K562 (cell line): ENCODE measurements at regions not wholly inside any gene's neighbourhood (a gene's known extent, or its start where the extent isn't known, plus 50 kb on each side); places are given as distances from the start of the nearest gene placed in this dataset.

Experiments used
- BRD9 ChIP-seq: fragments of 450-650 bp; IDR thresholded peaks from 2 replicates; pipeline ENCODE4 v1.6.1; 2018; ENCODE audit warnings: low read depth; ENCODE audit not compliant: partially characterized antibody
- CSDE1 ChIP-seq, 2 experiments: fragments of 450-650 bp; IDR thresholded peaks; 2 replicates each; pipeline ENCODE4 v1.6.1; 2016; ENCODE audit warnings: mild to moderate bottlenecking in 1 of 2
- ELK3 ChIP-seq: fragments of 450-650 bp; formaldehyde crosslinking; IDR thresholded peaks from 2 replicates; pipeline ENCODE4 v1.4.0; 2020; ENCODE audit warnings: mild to moderate bottlenecking
- ETV5 ChIP-seq: sonication (generic); formaldehyde crosslinking; IDR thresholded peaks from 2 replicates; pipeline ENCODE4 v1.4.0; 2020; ENCODE audit warnings: low read depth, mild to moderate bottlenecking, missing genetic modification reagents
- L3MBTL2 ChIP-seq: fragments of 450-650 bp; IDR thresholded peaks from 2 replicates; pipeline ENCODE4 v1.6.1; 2016; ENCODE audit warnings: mild to moderate bottlenecking, moderate library complexity
- MAFF ChIP-seq: IDR thresholded peaks from 2 replicates; pipeline ENCODE4 v1.6.1; 2012; ENCODE audit warnings: low read length, improper control_type of control experiment
- MIER1 ChIP-seq: fragments of 450-650 bp; IDR thresholded peaks from 2 replicates; pipeline ENCODE4 v1.6.1; 2016; ENCODE audit warnings: antibody characterized with exemption, mild to moderate bottlenecking, low read depth
- MTA3 ChIP-seq: fragments of 450-650 bp; formaldehyde crosslinking; IDR thresholded peaks from 2 replicates; pipeline ENCODE4 v1.6.1; 2017; ENCODE audit warnings: mild to moderate bottlenecking, borderline replicate concordance
- MTF1 ChIP-seq: fragments of 250-450 bp; sonication (Bioruptor Pico); IDR thresholded peaks from 2 replicates; pipeline ENCODE4 v1.9.0; 2021; ENCODE audit warnings: moderate library complexity, mild to moderate bottlenecking, inconsistent platforms, borderline replicate concordance
- PRPF4 ChIP-seq: fragments of 200-400 bp; formaldehyde crosslinking; IDR thresholded peaks from one replicate; pipeline ENCODE4 v1.6.1; 2017; ENCODE audit warnings: low read length, low read depth, mild to moderate bottlenecking; ENCODE audit not compliant: insufficient read depth, poor library complexity, severe bottlenecking
- RBM22 ChIP-seq: fragments of 200-400 bp; formaldehyde crosslinking; IDR thresholded peaks from 2 replicates; pipeline ENCODE4 v1.6.1; 2018; ENCODE audit warnings: low read length, low read depth; ENCODE audit not compliant: poor library complexity, severe bottlenecking
- RFX5 ChIP-seq: IDR thresholded peaks from 2 replicates; pipeline ENCODE4 v1.6.1; 2011; ENCODE audit warnings: low read depth, mild to moderate bottlenecking, improper control_type of control experiment, low read length
- SAP30 ChIP-seq: fragments of 200-600 bp; sonication (generic); IDR thresholded peaks from 2 replicates; pipeline ENCODE4 v1.6.1; 2012; ENCODE audit warnings: borderline replicate concordance, low read depth, mild to moderate bottlenecking, moderate library complexity, low read length, control low read depth, inconsistent platforms; ENCODE audit not compliant: insufficient read depth, poor library complexity, severe bottlenecking
- SMARCC2 ChIP-seq: fragments of 450-650 bp; IDR thresholded peaks from 2 replicates; pipeline ENCODE4 v1.6.1; 2017; ENCODE audit warnings: antibody characterized with exemption, moderate library complexity, mild to moderate bottlenecking, low read depth
- UBTF ChIP-seq, 2 experiments: IDR thresholded peaks; 2 replicates each; pipeline ENCODE4 v1.6.1; 2012; ENCODE audit warnings: improper control_type of control experiment in 2 of 2, low read depth in 2 of 2, low read length in 2 of 2, borderline replicate concordance in 1 of 2
- ZBTB2 ChIP-seq: fragments of 450-650 bp; IDR thresholded peaks from 2 replicates; pipeline ENCODE4 v1.6.1; 2016; ENCODE audit warnings: antibody characterized with exemption
- ZBTB9 ChIP-seq: fragments of 450-650 bp; formaldehyde crosslinking; IDR thresholded peaks from 2 replicates; pipeline ENCODE4 v1.4.0; 2020; ENCODE audit warnings: mild to moderate bottlenecking, moderate library complexity
- ZNF124 ChIP-seq: sonication (generic); formaldehyde crosslinking; IDR thresholded peaks from 2 replicates; pipeline ENCODE4 v1.8.1; 2022; ENCODE audit warnings: missing genetic modification reagents
- ZNF263 ChIP-seq: sonication (generic); formaldehyde crosslinking; IDR thresholded peaks from 2 replicates; pipeline ENCODE4 v1.8.0; 2022; ENCODE audit warnings: mild to moderate bottlenecking, missing genetic modification reagents, borderline replicate concordance
- ZNF311 ChIP-seq: fragments of 250-450 bp; sonication (Bioruptor Pico); IDR thresholded peaks from 2 replicates; pipeline ENCODE4 v1.4.0; 2020; ENCODE audit warnings: mild to moderate bottlenecking, moderate library complexity

- TF ChIP-seq ZNF311 (CRISPR knock-in tag) (no peak), ZNF124 (CRISPR knock-in tag) (no peak), RFX5 (peak; percentile 42; the same call in 1 of the 2 replicates), ZNF263 (CRISPR knock-in tag) (peak; percentile 79), BRD9 (peak; percentile 51), SAP30 (no peak), SMARCC2 (no peak), MIER1 (no peak), ZBTB2 (0 out of 2 replicates have a peak, but pooled peaks have one; percentile 32), MTF1 (CRISPR knock-in tag) (no peak), L3MBTL2 (no peak), CSDE1 (IDR thresholded peaks at IDR 0.05) (no peak; a peak in 1 of 4 replicates), ZBTB9 (CRISPR knock-in tag) (peak; percentile 96), MTA3 (no peak; the same call in 1 of the 2 replicates), ELK3 (CRISPR knock-in tag) (peak; percentile 91), RBM22 (peak; percentile 100), MAFF (no peak; the same call in 1 of the 2 replicates), PRPF4 (peak; percentile 98), ETV5 (CRISPR knock-in tag) (no peak), UBTF (IDR thresholded peaks at IDR 0.05; ENCODE audit: borderline replicate concordance in 1 of 2, low read depth in 2 of 2, low read length in 2 of 2) (no peak)
Measured at GRCh38 chr6:27133281-27134227, 113.9 kb upstream of the PRSS16 start (continued).
